ENCODE measurements at regions not wholly inside any gene's neighbourhood (a gene's known extent, or its start where the extent isn't known, plus 50 kb on each side); places are given as distances from the start of the nearest gene placed in this dataset.

- no peak for TF ChIP-seq CTCF (conservative IDR thresholded peaks at IDR 0.05)
- Mint-ChIP-seq H3K27ac (ENCODE audit: unreplicated experiment) (no peak overlapping the region), H3K27me3 (ENCODE audit: low read depth) (no peaks in the 10 kb centered on the region), H3K9me3 (no peaks in the 10 kb centered on the region), H3K4me3 (no peak overlapping the region), H3K36me3 (ENCODE audit: low read depth) (no peaks in the 10 kb centered on the region), H3K4me1 (peaks cover 17% of the 10 kb centered on the region)
- no peak for DNase-seq (ENCODE audit: low read depth, low spot score)
These were observed 175.4 kb downstream of the GNAI1 start for GRCh38 chr7:80309971-80310549.

GRCh38 chr7:80309377-80309776 lies 174.7 kb downstream of the GNAI1 start:
- Mint-ChIP-seq H3K27ac (ENCODE audit: unreplicated experiment) (no peak overlapping the region), H3K4me1 (peaks cover 17% of the 10 kb centered on the region), H3K27me3 (ENCODE audit: low read depth) (no peaks in the 10 kb centered on the region)

GRCh38 chr7:80307227-80307856 lies 172.7 kb downstream of the GNAI1 start:
- H3K27me3 Mint-ChIP-seq (ENCODE audit: low read depth) = no peaks in the 10 kb centered on the region
- no peak for DNase-seq (ENCODE audit: low read depth, low spot score)
- no peaks in the 10 kb centered on the region for H3K36me3 Mint-ChIP-seq (ENCODE audit: low read depth)
- no peak overlapping the region for H3K27ac Mint-ChIP-seq (ENCODE audit: unreplicated experiment)
- no peak overlapping the region for H3K4me3 Mint-ChIP-seq
- H3K4me1 Mint-ChIP-seq = peaks cover 12% of the 10 kb centered on the region
- no peaks in the 10 kb centered on the region for H3K9me3 Mint-ChIP-seq
- TF ChIP-seq CTCF (conservative IDR thresholded peaks at IDR 0.05) = no peak

More at GRCh38 chr7:80309377-80309776, 174.7 kb downstream of the GNAI1 start:
- Mint-ChIP-seq H3K36me3 (ENCODE audit: low read depth) (no peaks in the 10 kb centered on the region), H3K9me3 (no peaks in the 10 kb centered on the region), H3K4me3 (no peak overlapping the region)
- TF ChIP-seq CTCF (conservative IDR thresholded peaks at IDR 0.05) = no peak
- DNase-seq (ENCODE audit: low read depth, low spot score) = no peak

- no peak overlapping the region for H3K4me3 Mint-ChIP-seq
- H3K27me3 Mint-ChIP-seq (ENCODE audit: low read depth) = no peaks in the 10 kb centered on the region
- DNase-seq (ENCODE audit: low read depth, low spot score) = no peak
- H3K4me1 Mint-ChIP-seq = peaks cover 6% of the 10 kb centered on the region
- H3K9me3 Mint-ChIP-seq = no peaks in the 10 kb centered on the region
- no peaks in the 10 kb centered on the region for H3K36me3 Mint-ChIP-seq (ENCODE audit: low read depth)
- no peak for TF ChIP-seq CTCF (conservative IDR thresholded peaks at IDR 0.05)
- H3K27ac Mint-ChIP-seq (ENCODE audit: unreplicated experiment) = no peak overlapping the region
These were observed 168.7 kb downstream of the GNAI1 start for GRCh38 chr7:80303315-80303714.

GRCh38 chr7:80302636-80303035 lies 168.0 kb downstream of the GNAI1 start:
- DNase-seq (ENCODE audit: low read depth, low spot score) = no peak
- peaks cover 12% of the 10 kb centered on the region for H3K4me1 Mint-ChIP-seq
- no peak overlapping the region for H3K4me3 Mint-ChIP-seq
- no peaks in the 10 kb centered on the region for H3K27me3 Mint-ChIP-seq (ENCODE audit: low read depth)
- TF ChIP-seq CTCF (conservative IDR thresholded peaks at IDR 0.05) = no peak
- H3K27ac Mint-ChIP-seq (ENCODE audit: unreplicated experiment) = no peak overlapping the region
- H3K9me3 Mint-ChIP-seq = no peaks in the 10 kb centered on the region
- H3K36me3 Mint-ChIP-seq (ENCODE audit: low read depth) = no peaks in the 10 kb centered on the region
